Breast epithelium (tissue), 3 donors: ENCODE measurements at regions not wholly inside any gene's neighbourhood (a gene's known extent, or its start where the extent isn't known, plus 50 kb on each side); places are given as distances from the start of the nearest gene placed in this dataset.

Experiments used
- POLR2A ChIP-seq: fragments of 450-650 bp; IDR thresholded peaks from one replicate; pipeline ENCODE4 v1.6.1; 2016; ENCODE audit warnings: antibody characterized with exemption, mild to moderate bottlenecking, moderate library complexity
- POLR2AphosphoS5 ChIP-seq, 3 donors: sonication (generic); formaldehyde crosslinking; IDR thresholded peaks; one replicate each; pipeline ENCODE4 v1.6.1; 2017; ENCODE audit warnings: antibody characterized with exemption in 3 of 3
- TF ChIP-seq, protein P1 (sequence below), 3 donors: fragments of 450-650 bp; IDR thresholded peaks; one replicate each; pipeline ENCODE4 v1.5.1; 2016 to 2017; ENCODE audit warnings: antibody characterized with exemption in 3 of 3, mild to moderate bottlenecking in 3 of 3, moderate library complexity in 3 of 3

DNA sequence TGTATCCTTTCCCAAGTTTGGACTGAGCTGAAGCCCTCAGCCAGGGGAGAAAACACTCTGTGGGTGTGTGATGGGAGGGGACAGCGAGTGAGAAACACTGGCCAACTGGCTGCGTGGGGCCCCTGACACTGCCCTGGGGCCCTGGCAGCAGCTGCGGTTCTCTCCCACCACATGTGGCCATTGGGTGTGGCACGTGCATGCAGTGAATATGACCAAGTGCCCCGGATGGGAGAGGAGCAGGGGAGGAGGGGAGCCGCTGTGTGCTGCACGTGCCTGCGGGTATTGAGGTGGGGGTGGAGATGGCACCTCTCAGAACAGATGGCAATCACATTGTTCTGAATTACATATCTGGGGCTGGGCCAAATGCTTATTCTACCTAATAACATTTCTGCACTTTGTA lies 242.4 kb upstream of the PCSK5 start:
- TF ChIP-seq, protein P1, sequence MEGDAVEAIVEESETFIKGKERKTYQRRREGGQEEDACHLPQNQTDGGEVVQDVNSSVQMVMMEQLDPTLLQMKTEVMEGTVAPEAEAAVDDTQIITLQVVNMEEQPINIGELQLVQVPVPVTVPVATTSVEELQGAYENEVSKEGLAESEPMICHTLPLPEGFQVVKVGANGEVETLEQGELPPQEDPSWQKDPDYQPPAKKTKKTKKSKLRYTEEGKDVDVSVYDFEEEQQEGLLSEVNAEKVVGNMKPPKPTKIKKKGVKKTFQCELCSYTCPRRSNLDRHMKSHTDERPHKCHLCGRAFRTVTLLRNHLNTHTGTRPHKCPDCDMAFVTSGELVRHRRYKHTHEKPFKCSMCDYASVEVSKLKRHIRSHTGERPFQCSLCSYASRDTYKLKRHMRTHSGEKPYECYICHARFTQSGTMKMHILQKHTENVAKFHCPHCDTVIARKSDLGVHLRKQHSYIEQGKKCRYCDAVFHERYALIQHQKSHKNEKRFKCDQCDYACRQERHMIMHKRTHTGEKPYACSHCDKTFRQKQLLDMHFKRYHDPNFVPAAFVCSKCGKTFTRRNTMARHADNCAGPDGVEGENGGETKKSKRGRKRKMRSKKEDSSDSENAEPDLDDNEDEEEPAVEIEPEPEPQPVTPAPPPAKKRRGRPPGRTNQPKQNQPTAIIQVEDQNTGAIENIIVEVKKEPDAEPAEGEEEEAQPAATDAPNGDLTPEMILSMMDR (IDR thresholded peaks at IDR 0.05), result no peak
- TF ChIP-seq POLR2A, result no peak
- no peak for TF ChIP-seq POLR2AphosphoS5 (IDR thresholded peaks at IDR 0.05)
